Colon (tissue), 2 donors: ENCODE measurements at regions not wholly inside any gene's neighbourhood (a gene's known extent, or its start where the extent isn't known, plus 50 kb on each side); places are given as distances from the start of the nearest gene placed in this dataset.
"Not testable (repeated sequence)": the region's sequence is repeated elsewhere in the genome, so short reads cannot be mapped to it uniquely, and the experiment has no call there.

Experiments used
- FAIRE-seq: peaks from 2 replicates; lab custom pipeline; 2012; peaks lifted over from hg19 to GRCh38; lab: Jason Lieb, UNC
- donor health status: control.
- donor health status: control.

GRCh38 chr1:8228253-8228652, 89.7 kb upstream of the SLC45A1 start:
- FAIRE-seq, result no peak

- FAIRE-seq, result not testable (repeated sequence)
These were observed 90.2 kb upstream of the SLC45A1 start for GRCh38 chr1:8227674-8228073.

GRCh38 chr1:8226747-8227146, 91.2 kb upstream of the SLC45A1 start:
- FAIRE-seq, result no peak

GRCh38 chr1:8226024-8226423, 91.9 kb upstream of the SLC45A1 start:
- not testable (repeated sequence) for FAIRE-seq

- no peak for FAIRE-seq
These were observed 94.4 kb upstream of the SLC45A1 start for GRCh38 chr1:8223526-8223925.

GRCh38 chr1:8222789-8223188, 95.1 kb upstream of the SLC45A1 start:
- FAIRE-seq, result no peak

GRCh38 chr1:8219530-8219929, 98.4 kb upstream of the SLC45A1 start:
- no peak for FAIRE-seq

GRCh38 chr1:8218351-8219092, 99.4 kb upstream of the SLC45A1 start:
- no peak for FAIRE-seq

GRCh38 chr1:8217809-8218208, 100.1 kb upstream of the SLC45A1 start:
- FAIRE-seq, result no peak

GRCh38 chr1:8217011-8217711, 100.8 kb upstream of the SLC45A1 start:
- no peak for FAIRE-seq

- no peak for FAIRE-seq
These were observed 101.9 kb upstream of the SLC45A1 start for GRCh38 chr1:8216005-8216404.

GRCh38 chr1:8214501-8215173, 103.3 kb upstream of the SLC45A1 start:
- FAIRE-seq, result no peak

- FAIRE-seq, result no peak
These were observed 104.2 kb upstream of the SLC45A1 start for GRCh38 chr1:8213676-8214075.

GRCh38 chr1:8213136-8213535, 104.8 kb upstream of the SLC45A1 start:
- no peak for FAIRE-seq

GRCh38 chr1:8212580-8213031, 105.3 kb upstream of the SLC45A1 start:
- no peak for FAIRE-seq

GRCh38 chr1:8211883-8212579, 105.9 kb upstream of the SLC45A1 start:
- no peak for FAIRE-seq

- FAIRE-seq, result no peak
These were observed 106.5 kb upstream of the SLC45A1 start for GRCh38 chr1:8211251-8211882.

- no peak for FAIRE-seq
These were observed 110.7 kb upstream of the SLC45A1 start for GRCh38 chr1:8207202-8207601.

- no peak for FAIRE-seq
These were observed 111.5 kb upstream of the SLC45A1 start for GRCh38 chr1:8206391-8206790.

GRCh38 chr1:8205771-8206170, 112.1 kb upstream of the SLC45A1 start:
- no peak for FAIRE-seq

- no peak for FAIRE-seq
These were observed 113.1 kb upstream of the SLC45A1 start for GRCh38 chr1:8204826-8205225.

- no peak for FAIRE-seq
These were observed 114.4 kb upstream of the SLC45A1 start for GRCh38 chr1:8203551-8203950.
